C4-2B (cell line): ENCODE measurements at regions not wholly inside any gene's neighbourhood (a gene's known extent, or its start where the extent isn't known, plus 50 kb on each side); places are given as distances from the start of the nearest gene placed in this dataset.

ENCODE experiments used
- H3K27ac ChIP-seq: fragments of 450-650 bp; 2 replicates; pipeline ENCODE4 v1.5.1; 2017
- ZFX ChIP-seq: fragments of 450-650 bp; IDR thresholded peaks from 2 replicates; pipeline ENCODE4 v1.6.1; 2017
- TF ChIP-seq, protein P1 (sequence below): fragments of 450-650 bp; conservative IDR thresholded peaks from 2 replicates; pipeline ENCODE4 v1.5.1; 2017; ENCODE audit warnings: mild to moderate bottlenecking

GRCh38 chr3:162236949-162237348, 740.3 kb downstream of the OTOL1 start:
- TF ChIP-seq ZFX = no peak
- TF ChIP-seq, protein P1, sequence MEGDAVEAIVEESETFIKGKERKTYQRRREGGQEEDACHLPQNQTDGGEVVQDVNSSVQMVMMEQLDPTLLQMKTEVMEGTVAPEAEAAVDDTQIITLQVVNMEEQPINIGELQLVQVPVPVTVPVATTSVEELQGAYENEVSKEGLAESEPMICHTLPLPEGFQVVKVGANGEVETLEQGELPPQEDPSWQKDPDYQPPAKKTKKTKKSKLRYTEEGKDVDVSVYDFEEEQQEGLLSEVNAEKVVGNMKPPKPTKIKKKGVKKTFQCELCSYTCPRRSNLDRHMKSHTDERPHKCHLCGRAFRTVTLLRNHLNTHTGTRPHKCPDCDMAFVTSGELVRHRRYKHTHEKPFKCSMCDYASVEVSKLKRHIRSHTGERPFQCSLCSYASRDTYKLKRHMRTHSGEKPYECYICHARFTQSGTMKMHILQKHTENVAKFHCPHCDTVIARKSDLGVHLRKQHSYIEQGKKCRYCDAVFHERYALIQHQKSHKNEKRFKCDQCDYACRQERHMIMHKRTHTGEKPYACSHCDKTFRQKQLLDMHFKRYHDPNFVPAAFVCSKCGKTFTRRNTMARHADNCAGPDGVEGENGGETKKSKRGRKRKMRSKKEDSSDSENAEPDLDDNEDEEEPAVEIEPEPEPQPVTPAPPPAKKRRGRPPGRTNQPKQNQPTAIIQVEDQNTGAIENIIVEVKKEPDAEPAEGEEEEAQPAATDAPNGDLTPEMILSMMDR = no peak
- H3K27ac ChIP-seq = no peak overlapping the region

DNA sequence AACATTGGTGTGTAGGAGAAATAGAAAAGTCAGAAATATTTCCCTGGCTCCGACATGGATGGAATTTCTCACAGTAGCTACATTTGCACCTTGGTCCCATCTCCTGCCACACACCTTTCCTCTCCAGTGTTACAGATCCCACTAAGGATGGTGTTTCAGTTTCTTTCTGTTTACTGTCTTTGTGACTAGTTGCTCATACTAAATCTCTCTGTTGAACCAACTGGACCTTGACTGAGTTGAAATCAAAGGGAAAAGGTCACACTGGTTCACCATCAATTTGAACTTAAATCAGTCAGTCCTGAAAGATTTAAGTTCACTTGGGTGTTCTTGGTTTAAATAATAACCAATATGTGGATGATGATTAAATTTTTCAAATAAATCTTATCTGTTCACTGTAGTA, 754.2 kb downstream of the OTOL1 start:
- TF ChIP-seq ZFX = no peak
- TF ChIP-seq, protein P1 = no peak
- no peak overlapping the region for H3K27ac ChIP-seq

DNA sequence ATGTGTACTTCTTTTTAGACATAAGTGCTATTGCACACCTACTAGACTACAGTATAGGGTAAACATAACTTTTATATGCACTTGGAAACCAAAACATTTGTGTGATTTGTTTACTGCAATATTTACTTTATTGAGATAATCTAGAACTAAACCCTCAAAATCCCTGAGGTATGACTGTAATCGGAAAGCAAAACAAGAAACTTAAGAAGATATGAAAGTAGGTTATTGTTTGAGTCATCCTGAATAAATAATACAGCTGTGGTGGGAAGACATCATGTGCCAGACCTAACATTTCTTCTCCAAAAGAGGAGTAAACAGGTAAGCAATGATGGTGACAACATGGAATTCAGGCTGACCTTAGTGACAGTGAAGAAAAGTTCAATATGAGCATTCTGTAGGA, 765.5 kb downstream of the OTOL1 start:
- TF ChIP-seq, protein P1 = no peak
- TF ChIP-seq ZFX = no peak
- H3K27ac ChIP-seq = no peak overlapping the region

DNA sequence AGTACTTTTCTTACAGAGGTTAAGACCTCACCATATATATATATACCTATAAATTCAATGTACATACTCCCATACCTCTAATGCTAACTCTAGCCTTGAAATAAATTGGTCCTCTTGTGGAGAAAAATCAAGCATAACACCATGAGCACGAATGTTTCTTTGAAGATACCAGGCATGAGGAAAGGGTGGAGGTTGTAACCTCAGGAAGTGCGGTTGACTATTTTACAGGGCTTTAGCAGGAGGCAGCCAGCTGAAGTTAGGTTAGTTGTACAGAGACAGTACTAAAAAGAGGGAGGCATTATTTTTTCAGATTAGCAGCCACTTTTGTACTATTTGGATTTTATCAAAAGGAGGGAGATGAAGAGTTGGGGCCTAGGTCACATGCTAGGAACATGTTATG, 767.0 kb downstream of the OTOL1 start:
- H3K27ac ChIP-seq = no peak overlapping the region
- TF ChIP-seq, protein P1 = no peak
- TF ChIP-seq ZFX = no peak

DNA sequence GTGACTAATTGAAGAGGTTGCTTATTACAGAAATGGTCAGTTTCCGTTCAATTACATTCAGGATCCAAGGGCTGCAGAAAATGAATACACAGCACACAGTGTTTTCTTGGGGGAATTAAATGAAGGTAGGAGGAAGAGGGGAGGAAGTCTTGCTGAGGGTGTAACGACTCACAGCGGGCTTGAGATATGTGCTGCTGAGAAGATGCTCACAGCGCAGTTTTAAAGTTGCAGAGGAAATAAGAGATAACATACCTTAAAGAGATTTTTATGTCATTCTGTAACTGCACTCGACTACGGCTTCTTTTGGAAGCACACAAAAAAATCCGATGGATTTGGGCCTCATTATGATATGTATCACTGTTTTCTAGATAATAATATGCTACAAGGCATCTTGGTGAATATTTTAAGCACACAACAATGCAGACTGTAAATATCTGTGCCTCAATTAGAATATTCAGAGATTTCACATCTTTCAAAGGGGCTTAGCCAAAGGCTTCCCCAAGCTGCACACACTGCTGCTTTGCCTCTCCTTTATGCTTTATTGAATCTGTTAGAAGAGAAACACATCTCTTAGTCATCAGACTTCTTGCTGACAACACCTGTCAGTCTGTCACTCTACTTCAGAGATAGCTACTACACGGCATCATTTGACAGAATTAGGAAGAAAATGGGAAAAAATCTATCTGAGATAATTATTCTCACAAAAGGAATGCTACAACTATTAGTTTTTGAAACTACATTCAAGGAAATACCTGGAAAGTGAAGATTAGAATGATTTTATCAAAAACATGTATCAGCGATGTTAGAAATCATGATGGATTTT, 773.2 kb downstream of the OTOL1 start:
- no peak overlapping the region for H3K27ac ChIP-seq
- TF ChIP-seq, protein P1 = no peak
- no peak for TF ChIP-seq ZFX

DNA sequence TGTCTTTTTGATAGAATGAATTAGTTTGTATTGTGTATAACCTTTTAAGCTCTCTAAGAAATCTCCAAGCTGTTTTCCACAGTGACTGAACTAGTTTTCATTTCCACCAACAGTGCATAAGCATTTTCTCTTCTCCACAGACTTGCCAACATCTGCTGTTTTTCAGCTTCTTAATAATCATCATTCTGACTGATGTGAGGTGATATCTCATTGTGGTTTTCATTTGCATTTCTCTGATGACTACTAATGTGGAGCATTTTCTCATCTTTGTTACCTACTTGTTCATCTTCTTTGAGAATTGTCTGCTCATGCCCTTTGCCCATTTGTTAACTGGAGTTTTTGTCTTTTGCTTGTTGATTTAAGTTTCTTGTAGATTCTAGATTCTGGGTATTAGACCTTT, 777.5 kb downstream of the OTOL1 start:
- TF ChIP-seq, protein P1 = no peak
- no peak for TF ChIP-seq ZFX
- H3K27ac ChIP-seq = no peak overlapping the region

DNA sequence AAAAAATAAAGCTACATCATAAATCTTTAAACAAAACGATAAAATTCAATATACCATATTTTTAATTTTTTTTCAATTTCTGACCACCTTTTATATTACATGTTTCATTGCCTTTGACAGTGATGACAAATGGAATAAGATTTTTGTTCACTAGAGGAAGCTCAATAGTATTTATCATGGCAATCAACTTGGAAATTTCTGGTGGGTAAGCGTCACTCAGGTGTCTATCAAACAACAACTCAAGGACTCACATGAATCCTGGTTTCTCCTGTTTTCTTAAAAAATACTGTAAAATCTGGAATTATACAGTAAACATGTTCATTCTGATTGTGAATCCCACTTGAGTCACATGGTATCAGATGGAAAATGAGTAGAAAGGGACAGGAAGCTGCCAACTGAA, 782.2 kb downstream of the OTOL1 start:
- H3K27ac ChIP-seq = no peak overlapping the region
- no peak for TF ChIP-seq ZFX
- TF ChIP-seq, protein P1 = no peak
